ENCODE measurements at regions not wholly inside any gene's neighbourhood (a gene's known extent, or its start where the extent isn't known, plus 50 kb on each side); places are given as distances from the start of the nearest gene placed in this dataset.

DNA sequence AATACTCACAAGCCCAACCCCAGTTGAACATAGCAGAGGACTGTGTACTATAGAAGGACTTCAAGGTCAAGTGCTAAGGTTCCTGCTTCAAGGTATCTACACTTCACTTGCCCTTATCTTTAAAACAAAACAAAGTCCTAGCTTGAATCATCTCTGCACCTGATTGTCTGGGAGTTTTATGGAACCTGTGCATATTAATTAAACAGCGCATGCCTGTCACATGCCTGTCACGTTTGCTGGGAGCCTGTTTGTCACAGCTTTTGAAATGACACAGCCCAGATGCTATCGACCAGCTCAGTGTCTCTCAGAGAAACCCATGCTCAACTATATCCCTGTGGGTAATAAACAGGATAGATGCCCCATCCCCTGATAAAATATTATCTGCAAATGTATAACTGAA, 476.0 kb downstream of the ZSWIM6 start:
- no peak for TF ChIP-seq ELF4 (IDR thresholded peaks at IDR 0.05)
- no peak for TF ChIP-seq TARDBP (IDR thresholded peaks at IDR 0.05)
